Kidney (tissue), 13 donors: ENCODE measurements at regions not wholly inside any gene's neighbourhood (a gene's known extent, or its start where the extent isn't known, plus 50 kb on each side); places are given as distances from the start of the nearest gene placed in this dataset.

ENCODE experiments used
- DNase-seq, 5 donors: peaks; one replicate each; pipeline ENCODE4 v3.0.0-alpha.2; 2013 to 2020
- FAIRE-seq: peaks from 2 replicates; lab custom pipeline; 2012; peaks lifted over from hg19 to GRCh38; lab: Jason Lieb, UNC
- H3K27ac ChIP-seq, 2 donors: one replicate each; pipeline ENCODE4 v1.7.0; 2013; ENCODE audit warnings: low read depth in 2 of 2, low read length in 2 of 2, inconsistent platforms in 1 of 2
- H3K27me3 ChIP-seq: one replicate; pipeline ENCODE4 v1.7.1; 2013; ENCODE audit warnings: low read length, inconsistent platforms; ENCODE audit not compliant: control insufficient read depth, insufficient read depth
- H3K36me3 ChIP-seq, 3 donors: one replicate each; pipeline versions ENCODE4 v1.7.0 to v1.7.1; 2013; ENCODE audit warnings: low read length in 3 of 3, control low read depth in 1 of 3, inconsistent platforms in 1 of 3; ENCODE audit not compliant: insufficient read depth in 3 of 3, control insufficient read depth in 2 of 3
- H3K4me1 ChIP-seq, 3 donors: one replicate each; pipeline versions ENCODE4 v1.7.0 to v1.7.1; 2013; ENCODE audit warnings: low read length in 3 of 3, inconsistent platforms in 1 of 3, low read depth in 1 of 3; ENCODE audit not compliant: control insufficient read depth in 2 of 3, insufficient read depth in 2 of 3
- H3K4me3 ChIP-seq, 3 donors: one replicate each; pipeline versions ENCODE4 v1.7.0 to v1.8.1; 2013; ENCODE audit warnings: low read length in 3 of 3, control low read depth in 1 of 3, inconsistent platforms in 1 of 3
- H3K9ac ChIP-seq, 3 donors: one replicate each; pipeline versions ENCODE4 v1.7.0 to v1.7.1; 2013; ENCODE audit warnings: low read length in 3 of 3, control low read depth in 1 of 3, inconsistent platforms in 1 of 3
- H3K9me3 ChIP-seq, 3 donors: one replicate each; pipeline versions ENCODE4 v1.7.0 to v1.7.1; 2013; ENCODE audit warnings: low read length in 3 of 3, control low read depth in 1 of 3, inconsistent platforms in 1 of 3; ENCODE audit not compliant: control insufficient read depth in 2 of 3, insufficient read depth in 1 of 3
- intact Hi-C: fragments of 100-400 bp; cut with DNase I; formaldehyde crosslinking; loops from one replicate; pipeline ENCODE4 v1.11.1; 2022
- TF ChIP-seq, protein P1 (sequence below): IDR thresholded peaks from 3 replicates; pipeline ENCODE4 v1.5.1; 2012; ENCODE audit warnings: mild to moderate bottlenecking, moderate library complexity, borderline replicate concordance; ENCODE audit not compliant: insufficient read depth; ENCODE audit errors: extremely low read depth
- donor health status: control.
- donor health status: control.
- donor health status: control.
- donor health status: control.
- donor health status: control.
- donor health status: DM: yes; HTN: yes; CAD: no.
- donor health status: Normal renal cell carcinoma (clear cell type).

DNA sequence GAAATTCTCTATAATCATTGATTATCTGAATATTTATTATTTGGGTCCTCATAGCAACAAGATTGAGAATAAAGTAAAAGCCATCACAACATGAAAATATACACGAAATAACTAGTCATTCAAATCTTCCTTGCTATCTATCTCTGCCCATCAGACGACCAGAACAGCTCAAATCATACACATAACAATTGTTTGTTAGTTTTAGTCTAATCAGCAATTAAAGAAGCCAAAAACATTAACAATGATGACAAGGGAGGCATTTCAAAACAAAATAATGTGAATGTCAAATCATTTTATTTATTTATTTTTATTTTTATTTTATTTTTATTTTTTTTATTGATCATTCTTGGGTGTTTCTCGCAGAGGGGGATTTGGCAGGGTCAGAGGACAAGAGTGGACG is 106.0 kb upstream of the BNC2 start:
- no peak overlapping the region for H3K4me3 ChIP-seq
- TF ChIP-seq, protein P1, sequence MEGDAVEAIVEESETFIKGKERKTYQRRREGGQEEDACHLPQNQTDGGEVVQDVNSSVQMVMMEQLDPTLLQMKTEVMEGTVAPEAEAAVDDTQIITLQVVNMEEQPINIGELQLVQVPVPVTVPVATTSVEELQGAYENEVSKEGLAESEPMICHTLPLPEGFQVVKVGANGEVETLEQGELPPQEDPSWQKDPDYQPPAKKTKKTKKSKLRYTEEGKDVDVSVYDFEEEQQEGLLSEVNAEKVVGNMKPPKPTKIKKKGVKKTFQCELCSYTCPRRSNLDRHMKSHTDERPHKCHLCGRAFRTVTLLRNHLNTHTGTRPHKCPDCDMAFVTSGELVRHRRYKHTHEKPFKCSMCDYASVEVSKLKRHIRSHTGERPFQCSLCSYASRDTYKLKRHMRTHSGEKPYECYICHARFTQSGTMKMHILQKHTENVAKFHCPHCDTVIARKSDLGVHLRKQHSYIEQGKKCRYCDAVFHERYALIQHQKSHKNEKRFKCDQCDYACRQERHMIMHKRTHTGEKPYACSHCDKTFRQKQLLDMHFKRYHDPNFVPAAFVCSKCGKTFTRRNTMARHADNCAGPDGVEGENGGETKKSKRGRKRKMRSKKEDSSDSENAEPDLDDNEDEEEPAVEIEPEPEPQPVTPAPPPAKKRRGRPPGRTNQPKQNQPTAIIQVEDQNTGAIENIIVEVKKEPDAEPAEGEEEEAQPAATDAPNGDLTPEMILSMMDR = no peak
- peak; percentile 23 for FAIRE-seq
- intact Hi-C loops = no loop called here
- no peaks in the 10 kb centered on the region for H3K9me3 ChIP-seq
- DNase-seq = no peak
- H3K9ac ChIP-seq = no peak overlapping the region
- H3K4me1 ChIP-seq = no peaks in the 10 kb centered on the region
- H3K27ac ChIP-seq = no peak overlapping the region
- no peaks in the 10 kb centered on the region for H3K27me3 ChIP-seq
- no peaks in the 10 kb centered on the region for H3K36me3 ChIP-seq

DNA sequence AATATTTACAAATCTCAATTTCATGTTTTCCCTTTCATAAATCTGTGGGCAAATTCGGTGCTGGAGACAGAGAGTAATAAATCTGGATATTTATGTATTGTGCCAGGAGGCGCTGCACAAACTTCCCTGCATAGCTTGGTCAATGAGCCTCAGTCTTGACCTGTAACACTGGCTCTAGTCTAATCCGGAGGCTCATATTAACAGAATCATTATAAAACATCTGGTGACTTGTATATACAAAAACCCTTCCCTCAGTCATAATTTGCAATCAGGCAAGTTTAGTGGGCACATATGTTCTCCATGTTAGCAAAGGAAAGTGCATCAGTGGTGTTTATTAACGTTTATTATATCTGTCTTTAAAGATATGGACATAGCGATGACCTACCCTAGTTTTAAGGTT is 104.0 kb upstream of the BNC2 start:
- no peak overlapping the region for H3K4me3 ChIP-seq

DNA sequence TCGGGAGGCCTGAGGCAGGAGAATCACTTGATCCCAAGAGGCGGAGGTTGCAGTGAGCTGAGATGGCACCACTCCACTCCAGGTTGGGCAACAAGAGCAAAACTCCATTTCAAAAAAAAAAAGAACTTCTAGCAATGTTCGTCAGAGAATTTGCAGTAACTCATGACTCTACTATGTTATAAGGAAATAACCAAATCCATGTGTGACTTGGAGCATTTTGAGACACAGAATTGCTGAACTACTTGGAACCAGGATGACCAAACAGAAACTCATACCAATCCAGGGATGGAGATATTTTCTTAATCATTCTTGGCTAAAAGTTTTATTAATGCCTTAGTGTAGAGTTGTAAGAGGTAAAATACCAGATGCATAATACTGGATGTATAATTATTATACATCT is 99.9 kb upstream of the BNC2 start:
- no peak overlapping the region for H3K27ac ChIP-seq
- DNase-seq = no peak
- no peaks in the 10 kb centered on the region for H3K36me3 ChIP-seq
- H3K9me3 ChIP-seq = no peaks in the 10 kb centered on the region
- TF ChIP-seq, protein P1 = no peak
- no peak overlapping the region for H3K9ac ChIP-seq
- H3K4me1 ChIP-seq = no peaks in the 10 kb centered on the region
- no peak for FAIRE-seq
- intact Hi-C loops = no loop called here
- H3K4me3 ChIP-seq = no peak overlapping the region
- no peaks in the 10 kb centered on the region for H3K27me3 ChIP-seq

More for the DNA sequence above, 104.0 kb upstream of the BNC2 start:
- Histone ChIP-seq H3K9me3 (no peaks in the 10 kb centered on the region), H3K4me1 (no peaks in the 10 kb centered on the region), H3K27ac (no peak overlapping the region), H3K9ac (no peak overlapping the region), H3K36me3 (no peaks in the 10 kb centered on the region), H3K27me3 (no peaks in the 10 kb centered on the region)
- DNase-seq (no peak), FAIRE-seq (no peak)
- intact Hi-C loops = no loop called here
- TF ChIP-seq, protein P1 = no peak

DNA sequence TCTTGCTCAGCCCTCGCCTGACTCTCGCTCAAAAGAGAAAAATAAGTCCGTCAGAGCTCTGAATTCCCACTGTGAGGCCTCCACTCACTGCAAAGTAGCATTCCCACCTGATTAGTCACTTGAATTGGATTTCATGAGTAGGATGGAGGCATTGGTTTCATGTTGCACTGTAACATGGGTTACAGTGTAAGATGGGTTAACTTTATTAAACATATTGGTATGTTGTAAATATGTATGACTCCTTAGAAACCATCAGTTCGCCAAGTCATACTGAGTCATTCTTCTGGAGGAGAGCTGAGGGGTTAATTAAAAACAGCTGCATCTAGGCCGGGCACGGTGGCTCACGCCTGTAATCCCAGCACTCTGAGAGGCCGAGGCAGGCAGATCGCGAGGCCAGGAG is 93.8 kb upstream of the BNC2 start:
- DNase-seq (no peak), FAIRE-seq (no peak)
- peaks cover 0 to 5% (median 0%) of the 10 kb centered on the region in 3 donors for H3K9me3 ChIP-seq
- intact Hi-C loops = no loop called here
- H3K36me3 ChIP-seq = no peaks in the 10 kb centered on the region
- no peaks in the 10 kb centered on the region for H3K4me1 ChIP-seq
- no peak overlapping the region for H3K27ac ChIP-seq
- H3K27me3 ChIP-seq = no peaks in the 10 kb centered on the region
- TF ChIP-seq, protein P1 = no peak
- H3K4me3 ChIP-seq = no peak overlapping the region
- H3K9ac ChIP-seq = no peak overlapping the region
